Fibroblast of skin of left quadriceps (primary cell): ENCODE measurements at regions not wholly inside any gene's neighbourhood (a gene's known extent, or its start where the extent isn't known, plus 50 kb on each side); places are given as distances from the start of the nearest gene placed in this dataset.
"Not testable (repeated sequence)": the region's sequence is repeated elsewhere in the genome, so short reads cannot be mapped to it uniquely, and the experiment has no call there.

ENCODE experiments used
- DNase-seq, 2 experiments: peaks; one replicate each; pipeline ENCODE4 v3.0.0-alpha.2; 2013; ENCODE audit warnings: low read depth in 2 of 2

DNA sequence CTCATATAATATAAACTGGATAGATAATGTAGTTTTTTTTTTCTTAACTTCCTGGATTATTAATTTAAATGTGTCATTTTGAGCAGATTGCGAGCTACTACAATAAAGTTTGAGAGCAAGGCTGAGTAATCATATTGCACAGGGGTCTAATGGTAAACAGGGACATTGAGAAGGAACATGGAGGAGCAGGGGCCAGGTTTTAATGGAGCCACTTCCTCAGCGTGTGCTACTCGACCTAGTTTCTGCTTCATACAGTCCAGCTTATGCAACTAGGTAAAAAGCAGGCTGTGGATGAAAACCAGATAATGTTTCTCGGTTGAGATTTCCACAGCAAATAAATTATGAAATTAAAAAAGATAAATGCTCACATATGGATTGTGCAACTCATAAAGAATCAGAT is 1915.7 kb upstream of the CELF4 start:
- DNase-seq: peak in 1 of 2 experiments; percentile 20

DNA sequence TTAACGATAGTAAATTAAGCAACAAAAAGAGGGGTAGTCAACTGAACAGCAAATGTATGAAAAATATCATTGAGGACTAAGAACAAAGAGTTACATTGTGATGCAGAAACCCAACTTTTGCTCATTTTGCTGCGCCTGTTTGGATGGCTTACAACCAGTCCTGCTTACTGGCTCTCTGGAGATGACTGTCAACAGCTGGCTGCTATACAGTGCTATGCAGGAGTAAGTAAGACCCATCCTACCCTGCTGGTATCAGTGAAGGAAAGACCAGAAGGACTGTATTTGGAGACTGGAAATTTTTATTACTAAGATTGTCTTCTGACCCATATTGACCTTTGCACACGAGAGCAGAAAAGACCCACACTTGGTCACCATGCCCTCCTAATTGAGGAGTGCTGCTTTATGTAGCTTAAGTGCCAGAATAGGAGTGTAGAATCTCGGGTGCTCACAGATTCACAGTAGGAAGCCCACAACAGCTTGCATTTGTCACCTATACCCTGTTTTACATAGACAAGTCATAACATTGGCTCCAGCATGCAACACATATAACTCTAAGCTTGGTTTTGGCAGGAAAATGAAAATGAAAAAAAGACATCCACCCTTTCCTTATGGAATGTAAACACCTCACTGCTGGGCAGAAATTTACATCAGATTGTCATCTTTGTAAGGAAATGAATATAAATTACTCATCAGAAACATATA is 1915.0 kb upstream of the CELF4 start:
- no peak for DNase-seq

DNA sequence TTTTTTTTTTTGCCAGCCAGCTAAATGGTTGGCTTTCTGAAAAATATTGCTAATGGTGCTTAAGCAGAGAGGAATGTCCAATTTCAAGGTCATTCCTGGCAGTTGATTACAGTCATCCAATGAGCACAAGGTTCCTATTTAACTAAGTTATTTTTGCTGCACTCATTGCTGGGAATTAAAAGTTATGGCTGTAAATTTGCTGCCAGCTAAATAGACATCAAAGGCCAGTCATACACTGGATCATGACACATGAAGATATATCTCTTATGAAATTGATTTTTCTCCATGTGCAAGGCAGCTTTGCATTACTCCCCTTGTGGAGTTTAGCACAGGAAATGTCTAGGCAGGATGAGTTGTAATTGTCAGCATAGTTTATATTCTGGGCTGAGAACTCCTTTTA is 1898.4 kb upstream of the CELF4 start:
- DNase-seq: no peak

DNA sequence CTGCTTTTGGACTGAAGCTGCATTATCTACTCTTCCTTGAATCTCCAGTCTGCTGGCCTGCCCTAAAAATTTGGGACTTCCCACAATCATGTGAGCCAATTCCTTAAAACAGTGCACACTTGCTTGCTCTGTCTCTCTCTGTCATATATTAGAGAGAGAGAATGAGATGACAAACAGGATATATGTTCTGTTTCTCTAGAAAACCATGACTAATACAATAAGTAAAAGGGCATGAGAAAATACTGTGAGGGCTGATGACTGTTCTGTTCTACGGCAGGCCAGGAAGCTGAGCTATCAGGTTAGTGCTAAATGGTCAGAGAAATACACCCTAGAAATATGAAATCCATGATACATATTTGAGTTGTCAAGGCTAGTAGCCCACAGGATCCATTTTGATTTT is 1896.8 kb upstream of the CELF4 start:
- no peak for DNase-seq

DNA sequence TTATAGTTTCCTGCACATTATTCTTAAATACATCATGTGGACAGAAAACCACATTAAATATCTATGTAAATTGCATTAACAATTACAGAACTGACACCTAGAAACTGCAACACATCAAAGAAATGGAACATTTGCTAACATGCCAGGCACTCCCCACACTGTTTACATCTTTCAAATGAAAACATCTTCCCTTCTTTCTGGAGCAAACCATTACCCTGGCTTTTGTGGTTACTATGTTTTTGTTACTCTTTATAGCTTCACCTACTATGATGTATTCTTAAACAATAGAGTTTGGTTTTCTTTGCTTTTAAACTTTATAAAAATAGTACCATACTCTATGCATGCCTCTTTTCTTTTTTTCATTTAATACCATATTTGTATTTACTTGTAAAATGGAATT is 1894.5 kb upstream of the CELF4 start:
- no peak for DNase-seq

DNA sequence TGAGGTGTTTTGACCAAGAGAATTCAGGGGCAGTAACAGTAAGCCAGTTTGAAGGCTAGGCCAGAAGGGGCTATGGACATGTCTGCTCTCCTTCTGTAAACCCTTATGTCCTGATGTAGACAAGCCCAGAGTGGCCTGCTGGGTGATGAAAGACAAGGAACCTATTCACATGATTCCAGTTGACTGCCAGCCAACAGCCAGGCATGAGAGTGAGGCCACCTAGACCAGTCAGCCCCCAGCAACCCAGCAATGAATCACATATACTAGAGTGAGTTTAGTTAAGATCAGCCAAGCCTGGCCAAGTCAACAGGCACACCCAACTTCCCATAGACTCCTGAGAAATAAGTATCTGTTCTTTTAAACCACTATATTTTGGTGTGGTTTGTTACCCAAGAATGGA is 1889.7 kb upstream of the CELF4 start:
- no peak for DNase-seq

DNA sequence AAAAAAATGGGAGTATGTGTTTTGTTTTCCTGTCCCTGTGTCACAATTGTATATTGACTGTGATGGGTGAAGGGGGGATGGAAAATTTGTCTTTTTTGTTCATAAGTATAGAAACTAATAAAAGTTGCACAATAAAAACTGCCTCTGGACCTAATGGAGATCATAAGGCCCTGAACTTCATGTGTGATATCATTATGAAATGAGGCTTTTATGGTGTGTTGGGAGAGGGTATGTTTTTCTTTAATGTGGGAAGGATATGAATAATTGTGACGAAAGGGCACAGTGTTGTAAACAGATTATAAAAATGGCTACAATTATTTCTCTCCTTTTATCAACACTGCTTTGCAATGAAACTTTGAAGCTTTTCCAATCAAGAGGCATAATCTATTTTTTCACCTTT is 1889.3 kb upstream of the CELF4 start:
- DNase-seq: no peak

DNA sequence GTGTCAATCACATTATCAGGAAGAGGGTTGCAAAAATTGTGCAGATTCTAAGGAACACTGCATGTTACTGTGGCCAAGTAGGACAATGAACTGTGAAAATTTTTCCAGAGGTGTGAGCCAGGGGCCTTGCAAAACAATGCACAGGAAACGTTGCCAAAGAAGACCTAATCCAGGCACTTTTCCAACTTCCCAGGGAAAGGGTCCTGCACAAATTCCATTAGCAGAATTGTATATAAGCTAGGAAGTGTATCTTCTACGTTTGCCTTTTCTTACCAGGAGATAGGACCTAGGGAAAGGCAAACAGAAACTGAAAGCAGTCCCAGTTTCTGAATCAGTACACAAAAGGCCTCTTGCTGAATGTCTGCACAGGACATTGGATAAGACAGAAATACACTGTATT is 1888.3 kb upstream of the CELF4 start:
- peak; percentile 12 to 14 for DNase-seq

DNA sequence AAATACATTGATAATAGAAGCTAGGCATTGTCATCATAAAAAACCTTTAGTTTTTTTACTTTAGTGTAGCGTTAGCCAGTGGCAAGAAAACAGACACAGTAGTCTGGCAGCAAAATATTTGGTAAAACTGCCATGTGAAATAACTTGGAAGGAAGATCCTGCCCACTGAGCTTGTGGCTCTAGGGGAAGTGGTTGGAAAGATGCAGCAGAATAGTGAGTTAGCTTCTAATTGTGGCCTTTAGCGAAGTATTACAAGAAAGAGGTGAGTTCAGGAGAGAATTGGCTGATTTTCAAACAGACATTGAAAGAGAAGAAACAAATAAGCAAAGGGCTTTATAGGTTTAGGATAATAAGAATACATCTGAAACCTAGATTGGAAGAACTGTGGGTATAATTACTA is 1887.8 kb upstream of the CELF4 start:
- no peak for DNase-seq

DNA sequence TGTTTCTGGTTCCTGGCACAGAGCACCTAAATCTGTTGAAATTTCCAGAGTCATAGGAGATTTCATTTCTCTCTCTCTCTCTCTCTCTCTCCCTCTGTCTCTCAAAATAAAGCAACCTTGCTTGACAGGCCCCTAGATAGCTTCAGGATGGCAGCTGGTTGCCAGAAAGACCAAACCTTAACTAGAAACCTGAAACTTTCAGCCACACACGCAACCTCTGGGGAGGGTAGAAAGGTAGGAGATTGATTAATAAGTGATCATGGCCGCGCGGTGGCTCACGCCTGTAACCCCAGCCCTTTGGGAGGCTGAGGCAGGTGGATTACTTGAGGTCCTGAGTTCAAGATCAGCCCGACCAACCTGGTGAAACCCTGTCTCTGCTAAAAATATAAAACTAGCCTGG is 1885.4 kb upstream of the CELF4 start:
- no peak for DNase-seq

DNA sequence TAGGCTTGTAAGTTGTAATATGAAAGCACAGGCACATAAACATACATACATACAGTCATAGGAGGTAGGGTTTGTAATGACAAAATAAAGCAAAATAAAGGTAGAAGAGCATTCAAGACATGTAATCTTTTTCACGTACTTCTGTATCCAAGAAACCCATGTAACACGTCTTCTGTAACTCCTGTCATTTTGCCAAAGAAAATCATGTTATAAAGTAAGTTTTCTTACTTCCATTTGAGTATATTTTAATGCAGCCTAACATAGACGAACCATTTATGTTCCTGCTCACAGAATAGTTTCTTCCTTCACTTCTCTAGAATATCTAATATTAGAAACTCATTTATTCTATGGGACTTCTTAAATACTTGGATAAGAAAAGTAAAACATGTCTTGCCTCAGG is 1884.0 kb upstream of the CELF4 start:
- DNase-seq: no peak

DNA sequence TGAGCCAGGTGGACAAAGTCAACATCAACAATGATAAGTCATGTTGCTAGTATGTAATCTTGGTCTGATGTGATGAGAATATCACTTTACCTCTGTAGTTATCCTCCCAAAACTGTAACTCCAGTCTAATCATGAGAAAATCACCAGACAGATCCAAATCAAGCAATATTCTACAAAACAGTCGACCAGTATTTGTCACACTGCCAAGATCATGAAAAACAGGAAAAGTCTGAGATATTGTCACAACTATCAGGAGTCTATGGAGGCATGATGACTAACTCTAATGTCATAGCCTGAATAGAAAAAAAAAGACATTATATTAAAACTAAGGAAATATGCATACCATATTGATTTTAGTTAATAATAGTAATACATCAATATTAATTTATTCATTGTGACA is 1883.3 kb upstream of the CELF4 start:
- no peak for DNase-seq

DNA sequence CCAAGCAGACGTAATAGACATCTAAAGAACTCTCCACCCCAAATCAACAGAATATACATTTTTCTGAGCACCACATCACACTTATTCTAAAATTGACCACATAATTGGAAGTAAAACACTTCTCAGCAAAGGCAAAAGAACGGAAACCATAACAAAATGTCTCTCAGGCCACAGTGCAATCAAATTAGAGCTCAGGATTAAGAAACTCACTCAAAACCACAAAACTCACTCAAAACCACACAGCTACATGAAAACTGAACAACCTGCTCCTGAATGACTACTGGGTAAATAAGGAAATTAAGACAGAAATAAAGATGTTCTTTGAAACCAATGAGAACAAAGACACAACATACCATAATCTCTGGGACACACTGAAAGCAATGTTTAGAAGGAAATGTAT is 1879.4 kb upstream of the CELF4 start:
- not testable (repeated sequence) for DNase-seq

DNA sequence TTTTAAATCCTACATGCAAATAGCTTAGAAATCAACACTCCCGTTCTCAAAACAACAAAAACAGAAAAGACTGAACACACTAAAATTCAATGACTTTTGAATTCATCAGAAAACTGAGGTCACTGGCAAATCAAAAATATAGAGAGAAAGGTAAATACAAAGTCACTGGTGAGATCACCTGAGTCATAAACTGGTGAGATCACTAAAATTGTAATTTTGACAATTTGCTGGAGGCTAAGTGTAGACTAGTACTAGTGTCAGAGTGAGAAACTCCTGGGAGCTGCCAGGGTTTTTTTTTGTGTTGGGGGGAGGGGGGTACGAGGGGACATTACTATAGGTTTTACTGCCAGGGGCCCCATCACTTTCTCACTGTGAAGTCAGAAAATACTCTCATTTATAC is 1876.0 kb upstream of the CELF4 start:
- no peak for DNase-seq

DNA sequence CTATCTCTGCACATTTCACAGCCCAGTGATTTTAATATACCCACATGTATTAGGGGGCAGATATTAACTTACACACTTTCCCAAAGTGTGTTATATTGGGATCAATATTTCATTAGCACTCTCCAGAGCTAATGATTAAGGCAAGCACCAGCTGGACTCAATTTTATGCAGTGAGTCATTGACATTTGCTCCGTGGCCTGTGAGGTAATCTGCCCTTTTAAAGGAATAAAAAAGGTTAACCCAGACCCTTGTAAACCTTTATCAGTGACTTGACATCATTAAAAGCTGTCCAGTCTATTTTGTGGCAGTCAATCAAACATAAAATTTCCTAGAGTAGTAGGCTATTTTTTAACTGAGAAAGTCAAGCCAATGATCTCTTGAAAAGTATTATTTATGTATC is 1870.4 kb upstream of the CELF4 start:
- no peak for DNase-seq

DNA sequence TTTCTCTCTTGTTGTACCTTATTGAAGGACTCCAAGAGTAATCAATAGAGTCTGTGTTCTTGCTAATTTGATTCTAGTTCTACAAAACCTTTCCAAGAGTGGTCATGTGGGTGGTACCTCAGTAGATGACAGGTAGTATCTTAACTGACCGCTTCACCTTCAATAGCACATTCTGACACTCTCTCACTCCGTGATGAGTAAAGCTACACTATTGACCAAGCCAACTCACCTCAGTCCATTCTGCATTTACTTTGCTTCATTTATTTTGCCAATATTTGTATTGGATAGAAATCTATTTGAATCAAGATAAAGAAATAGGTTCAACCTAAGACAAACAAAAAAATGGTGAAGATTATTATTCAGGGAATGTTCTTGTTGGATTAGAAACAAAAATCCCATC is 1869.6 kb upstream of the CELF4 start:
- DNase-seq: no peak

DNA sequence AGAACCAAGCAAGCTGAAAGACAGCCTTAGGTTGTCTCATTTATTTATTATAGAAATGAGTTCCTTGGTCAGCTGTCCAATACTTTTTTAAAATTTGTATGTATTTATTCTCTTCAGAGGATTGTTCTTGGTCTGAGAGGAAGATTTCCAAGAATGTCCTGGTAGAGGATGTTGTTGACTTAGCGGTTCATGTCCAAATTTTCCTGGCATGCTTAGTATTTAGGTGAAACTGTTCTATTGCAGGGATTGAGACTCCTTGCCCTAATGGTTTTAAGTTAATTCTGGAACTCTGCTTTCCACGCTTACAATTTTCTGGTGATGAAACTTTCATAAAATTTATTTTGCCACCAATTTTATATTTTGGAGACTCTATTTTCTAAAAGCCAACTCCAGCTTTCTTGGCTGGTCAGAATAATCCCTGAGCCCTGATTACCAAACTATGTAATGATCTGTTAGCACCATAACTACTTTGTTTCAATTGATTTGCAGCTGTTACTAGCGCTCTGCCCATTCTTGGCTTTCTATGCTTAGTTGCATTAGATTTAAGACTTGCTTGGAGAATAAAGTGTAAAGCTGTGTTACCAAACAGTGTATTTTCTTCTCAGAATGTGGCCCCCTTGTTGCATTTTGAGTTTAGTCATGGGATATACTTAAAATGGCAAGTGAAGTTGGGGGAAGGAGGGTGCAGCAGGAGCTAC is 1868.8 kb upstream of the CELF4 start:
- no peak for DNase-seq

DNA sequence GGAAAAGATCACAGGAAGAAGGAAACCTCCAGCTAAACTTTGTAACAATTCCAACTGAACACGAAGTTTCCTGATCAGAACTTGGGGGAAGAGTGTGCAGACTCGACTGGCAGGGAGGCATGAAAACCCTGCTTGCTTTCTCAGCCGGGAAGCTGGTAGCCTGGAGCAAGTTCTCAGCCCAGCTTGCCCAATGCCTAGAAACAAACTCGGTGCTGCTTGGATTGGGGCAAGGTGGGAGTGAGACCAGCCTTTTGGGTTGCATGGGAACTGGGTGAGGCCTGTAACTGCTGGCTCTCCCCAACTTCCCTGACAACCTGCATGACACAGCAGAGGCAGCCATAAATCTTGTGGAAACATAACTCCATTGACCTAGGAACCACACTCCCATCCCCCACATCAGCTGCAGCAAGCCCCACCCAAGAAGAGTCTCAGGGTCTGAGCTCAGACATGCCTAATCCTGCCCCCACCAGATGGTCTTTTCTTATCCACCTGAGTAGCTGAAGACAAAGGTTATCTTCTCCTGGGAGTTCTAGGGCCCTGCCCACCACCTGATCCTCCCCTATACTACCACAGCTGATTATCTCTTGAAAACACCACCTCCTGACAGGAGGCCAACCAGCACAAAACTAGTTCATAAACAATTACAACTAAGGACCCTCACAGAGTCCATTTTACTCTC is 1859.7 kb upstream of the CELF4 start:
- no peak for DNase-seq

DNA sequence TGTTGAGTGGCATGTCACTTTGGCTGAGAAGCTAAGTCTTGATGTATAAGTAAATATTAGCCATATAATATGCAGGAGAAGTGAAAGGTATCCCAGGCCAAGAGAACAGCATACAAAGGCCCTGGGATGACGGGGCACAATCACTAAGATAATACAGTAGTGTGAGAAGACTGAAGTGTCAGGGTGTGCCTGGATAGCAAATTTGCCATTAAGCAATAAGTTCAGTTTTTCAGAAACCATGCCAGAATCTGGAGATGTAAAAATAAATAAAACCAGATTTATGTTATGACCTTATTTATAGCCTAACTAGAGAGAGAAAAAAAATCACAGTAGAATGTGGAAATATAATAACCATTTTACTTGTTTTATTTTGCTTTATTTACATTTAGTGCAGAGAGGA is 1858.7 kb upstream of the CELF4 start:
- DNase-seq: no peak

DNA sequence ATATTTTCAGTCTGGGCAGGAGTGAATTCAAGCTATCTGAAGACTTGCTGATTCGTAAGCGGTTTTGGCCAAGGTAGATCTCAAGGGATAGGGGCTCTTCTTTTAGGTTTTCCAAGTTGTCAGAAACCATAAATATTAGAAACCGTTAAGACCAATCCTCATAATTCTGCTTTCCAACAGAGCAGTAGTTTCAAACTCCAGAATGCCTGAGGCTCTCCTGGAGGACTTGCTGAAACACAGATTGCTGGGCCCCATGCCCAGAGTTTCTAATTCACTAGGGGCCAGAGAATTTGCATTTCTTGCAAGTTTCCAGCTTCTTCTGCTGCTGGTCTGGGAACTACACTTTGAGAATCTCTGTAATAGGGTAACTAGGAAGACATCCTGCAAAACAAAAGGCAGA is 1855.7 kb upstream of the CELF4 start:
- peak in 1 of 2 experiments; percentile 2 for DNase-seq

DNA sequence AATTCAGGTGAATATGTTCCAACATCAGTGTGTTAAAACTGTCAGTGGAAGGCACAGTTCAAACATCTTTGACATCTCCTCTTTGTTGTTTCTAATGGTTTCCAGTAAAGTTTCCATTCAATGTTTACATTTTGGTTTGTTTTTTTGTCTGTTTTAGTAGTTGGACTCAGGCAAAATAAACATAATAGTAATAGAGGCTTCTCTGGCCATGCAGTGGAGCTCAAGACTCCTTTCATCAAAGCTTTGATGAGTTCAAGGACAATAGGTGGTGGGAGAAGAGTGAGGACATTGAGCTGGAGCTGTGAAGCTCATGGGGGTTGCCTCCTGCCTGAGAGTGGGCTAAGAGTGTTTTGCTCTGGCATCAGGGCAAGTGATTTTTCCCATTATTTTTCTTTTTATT is 1853.7 kb upstream of the CELF4 start:
- no peak for DNase-seq

DNA sequence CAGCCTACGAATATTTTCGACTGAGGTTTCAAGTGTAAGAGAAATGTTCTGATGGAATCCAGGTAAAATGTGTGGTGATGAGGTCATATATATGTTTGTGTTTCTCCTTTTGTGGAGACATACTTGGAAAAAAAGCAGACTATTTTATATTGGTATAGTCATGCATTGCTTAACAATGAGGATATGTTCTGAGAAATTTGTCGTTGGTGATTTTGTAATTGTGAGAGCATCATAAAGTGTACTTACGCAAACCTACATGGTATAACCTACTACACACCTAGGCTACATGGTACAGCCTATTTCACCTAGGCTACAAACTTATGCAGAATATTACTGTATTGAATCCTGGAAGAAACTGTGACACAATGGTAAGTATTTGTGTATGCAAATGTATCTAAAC is 1849.9 kb upstream of the CELF4 start:
- DNase-seq: no peak

DNA sequence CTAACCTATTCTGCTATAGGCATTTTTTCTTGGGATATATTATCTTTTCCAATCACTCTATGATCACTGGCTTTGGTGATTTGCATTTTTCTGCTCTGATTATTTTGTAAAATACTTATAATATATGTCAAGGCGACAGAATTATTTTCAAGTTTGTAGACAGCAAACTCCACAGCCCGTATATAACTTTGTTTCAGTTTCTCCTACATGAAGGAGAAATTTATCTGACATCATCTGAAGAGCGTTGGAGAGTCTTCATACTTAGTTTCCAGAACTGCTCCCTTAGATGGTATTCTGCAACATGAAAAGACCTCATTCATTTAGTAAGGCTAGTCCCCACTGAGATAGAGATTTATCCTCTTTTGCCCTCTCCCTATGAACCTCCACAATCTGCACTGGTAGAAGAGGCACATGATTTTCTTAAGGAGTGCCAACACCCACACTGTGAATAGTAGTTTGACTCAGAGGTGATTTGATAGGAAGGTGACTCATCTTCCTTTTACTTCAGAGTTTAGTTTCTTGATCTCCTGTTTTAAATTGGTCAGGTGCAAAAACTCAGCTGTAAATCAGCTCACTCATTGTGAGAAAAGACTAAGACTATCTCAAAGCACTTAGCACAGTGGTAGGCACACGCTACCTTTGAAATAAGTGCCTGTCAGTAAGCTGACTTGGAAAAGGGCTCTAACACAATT is 1848.6 kb upstream of the CELF4 start:
- no peak for DNase-seq
